Lung (tissue), 11 donors: ENCODE measurements at regions not wholly inside any gene's neighbourhood (a gene's known extent, or its start where the extent isn't known, plus 50 kb on each side); places are given as distances from the start of the nearest gene placed in this dataset.

Experiments
- ATAC-seq: fragments of 200-7000 bp; cut with Tn5 transposase; one replicate; pipeline ENCODE4 v1.9.1; 2020; ENCODE audit warnings: moderate number of reproducible peaks; ENCODE audit not compliant: insufficient read depth, low FRiP score
- DNase-seq, 3 donors: peaks; one replicate each; pipeline ENCODE4 v3.0.0-alpha.2; 2013 to 2017
- H3K27ac ChIP-seq, 2 donors: one replicate each; pipeline ENCODE4 v1.5.1; 2013; ENCODE audit warnings: mild to moderate bottlenecking in 2 of 2, moderate library complexity in 2 of 2, control low read depth in 1 of 2, inconsistent platforms in 1 of 2, low read depth in 1 of 2, low read length in 1 of 2
- H3K27me3 ChIP-seq, 3 donors: one replicate each; pipeline ENCODE4 v1.5.1; 2013; ENCODE audit warnings: low read length in 2 of 3; ENCODE audit not compliant: control insufficient read depth in 3 of 3, insufficient read depth in 3 of 3
- H3K36me3 ChIP-seq, 4 donors: one replicate each; pipeline ENCODE4 v1.5.1; 2013; ENCODE audit warnings: low read length in 4 of 4, mild to moderate bottlenecking in 1 of 4, moderate library complexity in 1 of 4; ENCODE audit not compliant: control insufficient read depth in 4 of 4, insufficient read depth in 4 of 4
- H3K4me1 ChIP-seq, 5 donors: one replicate each; pipeline ENCODE4 v1.5.1; 2013; ENCODE audit warnings: low read length in 5 of 5, mild to moderate bottlenecking in 2 of 5, moderate library complexity in 1 of 5; ENCODE audit not compliant: control insufficient read depth in 5 of 5, insufficient read depth in 5 of 5
- H3K4me3 ChIP-seq: one replicate; pipeline ENCODE4 v1.5.1; 2013; ENCODE audit warnings: mild to moderate bottlenecking, control low read depth, moderate library complexity
- H3K9ac ChIP-seq, 2 donors: one replicate each; pipeline ENCODE4 v1.5.1; 2013; ENCODE audit warnings: low read length in 2 of 2, control low read depth in 1 of 2; ENCODE audit not compliant: insufficient read depth in 1 of 2
- H3K9me3 ChIP-seq, 4 donors: one replicate each; pipeline ENCODE4 v1.5.1; 2013; ENCODE audit warnings: low read length in 3 of 4, mild to moderate bottlenecking in 1 of 4, moderate library complexity in 1 of 4; ENCODE audit not compliant: control insufficient read depth in 4 of 4, insufficient read depth in 3 of 4
- WGBS, 2 donors: extraction: QIAGEN DNeasy Blood & Tissue Kit; methylation state at CpG; one replicate each; pipeline ENCODE4 v1.1.7; 2013; 5-methylcytosine and 5-hydroxymethylcytosine counted together
- TF ChIP-seq, protein P1 (sequence below): IDR thresholded peaks from 2 replicates; pipeline ENCODE4 v1.5.1; 2012; ENCODE audit warnings: mild to moderate bottlenecking; ENCODE audit errors: control extremely low read depth, extremely low read depth
- donor health status: control.
- donor health status: control.
- donor health status: Bipolar disorder and iron deficiency.
- donor health status: healthy.
- donor health status: DM: yes; HTN: yes; CAD: no.

DNA sequence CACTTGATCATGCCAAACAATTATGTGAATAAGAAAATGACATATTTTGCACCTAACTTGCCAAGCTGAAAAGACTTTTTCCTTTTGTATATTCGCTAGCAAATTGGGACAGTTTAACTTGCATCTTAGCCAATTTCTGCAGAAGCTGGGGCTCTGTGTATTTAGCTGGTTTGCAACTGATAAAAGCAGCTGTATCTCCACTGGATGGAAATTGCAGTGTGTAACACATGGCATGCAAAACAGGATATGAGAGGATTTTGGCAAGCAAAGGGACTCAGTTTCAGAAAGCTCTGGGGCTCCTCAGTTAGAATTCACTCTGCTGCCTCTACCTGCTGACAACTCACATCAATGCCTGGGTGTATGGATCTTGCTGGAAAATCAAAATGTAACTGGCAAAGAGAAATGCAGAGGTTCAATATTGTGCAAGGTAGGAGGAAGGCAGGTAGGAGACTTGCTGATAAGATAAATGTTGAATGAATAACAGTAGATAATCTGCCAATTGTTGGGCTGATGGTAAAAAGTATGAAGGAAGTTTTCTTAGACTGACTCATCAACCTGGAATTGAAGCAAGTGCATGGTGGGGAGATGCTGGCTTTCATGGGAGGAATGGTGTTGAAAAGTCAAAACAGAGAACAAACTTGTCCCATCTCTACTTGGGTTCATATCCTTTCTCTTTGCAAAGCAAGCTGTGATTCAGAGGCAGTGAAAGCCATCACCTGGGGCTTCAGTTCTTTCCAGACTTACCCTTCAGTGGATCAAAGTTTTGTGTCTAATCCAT, 546.9 kb upstream of the AMELY start:
- Histone ChIP-seq H3K4me1 (no peaks in the 10 kb centered on the region), H3K9ac (no peak overlapping the region), H3K36me3 (no peaks in the 10 kb centered on the region), H3K27me3 (no peaks in the 10 kb centered on the region), H3K9me3 (no peaks in the 10 kb centered on the region), H3K27ac (no peak overlapping the region), H3K4me3 (no peak overlapping the region)
- WGBS, 2 donors = 65% methylated on average over 1 of the region's 1 CpG; no CpG with 5 or more reads in 1 of the 2 donors
- DNase-seq = peak in 1 of 3 donors; percentile 67
- no peak for ATAC-seq
- TF ChIP-seq, protein P1, sequence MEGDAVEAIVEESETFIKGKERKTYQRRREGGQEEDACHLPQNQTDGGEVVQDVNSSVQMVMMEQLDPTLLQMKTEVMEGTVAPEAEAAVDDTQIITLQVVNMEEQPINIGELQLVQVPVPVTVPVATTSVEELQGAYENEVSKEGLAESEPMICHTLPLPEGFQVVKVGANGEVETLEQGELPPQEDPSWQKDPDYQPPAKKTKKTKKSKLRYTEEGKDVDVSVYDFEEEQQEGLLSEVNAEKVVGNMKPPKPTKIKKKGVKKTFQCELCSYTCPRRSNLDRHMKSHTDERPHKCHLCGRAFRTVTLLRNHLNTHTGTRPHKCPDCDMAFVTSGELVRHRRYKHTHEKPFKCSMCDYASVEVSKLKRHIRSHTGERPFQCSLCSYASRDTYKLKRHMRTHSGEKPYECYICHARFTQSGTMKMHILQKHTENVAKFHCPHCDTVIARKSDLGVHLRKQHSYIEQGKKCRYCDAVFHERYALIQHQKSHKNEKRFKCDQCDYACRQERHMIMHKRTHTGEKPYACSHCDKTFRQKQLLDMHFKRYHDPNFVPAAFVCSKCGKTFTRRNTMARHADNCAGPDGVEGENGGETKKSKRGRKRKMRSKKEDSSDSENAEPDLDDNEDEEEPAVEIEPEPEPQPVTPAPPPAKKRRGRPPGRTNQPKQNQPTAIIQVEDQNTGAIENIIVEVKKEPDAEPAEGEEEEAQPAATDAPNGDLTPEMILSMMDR = no peak

DNA sequence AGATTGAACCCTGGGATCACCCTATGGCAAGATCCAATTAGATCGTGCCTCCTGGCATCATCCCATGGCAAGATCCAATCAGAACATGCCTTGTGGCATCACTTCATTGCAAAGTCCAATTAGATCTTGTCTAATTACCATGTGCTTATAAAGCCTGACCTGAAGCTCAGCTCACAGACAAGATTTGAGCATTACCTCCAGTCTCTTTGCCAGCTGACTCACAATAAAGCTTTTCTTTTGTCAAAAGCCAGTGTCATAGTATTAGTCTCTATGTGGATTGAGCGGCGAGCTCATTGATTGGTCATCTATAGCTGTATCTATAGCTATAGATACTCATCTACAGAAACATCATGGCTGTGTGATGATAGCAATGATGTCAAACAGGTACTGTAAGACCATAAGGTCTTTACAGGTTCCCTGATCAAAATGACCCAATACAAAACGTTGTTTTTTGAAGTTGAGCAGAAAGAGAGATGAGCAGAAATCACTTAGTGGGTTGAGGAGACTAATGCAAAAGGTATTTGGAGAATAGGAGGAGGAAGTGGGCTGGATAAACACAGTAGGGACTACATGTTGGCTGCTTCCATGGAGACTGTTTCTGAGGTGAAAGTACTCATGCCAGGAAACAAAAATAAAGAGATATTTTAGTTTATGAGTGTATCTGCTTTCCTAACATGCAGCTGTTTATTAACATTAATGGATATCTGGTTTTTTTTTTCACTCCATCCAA, 545.9 kb upstream of the AMELY start:
- Histone ChIP-seq H3K36me3 (no peaks in the 10 kb centered on the region), H3K4me3 (no peak overlapping the region), H3K4me1 (no peaks in the 10 kb centered on the region), H3K27me3 (no peaks in the 10 kb centered on the region), H3K9ac (no peak overlapping the region), H3K9me3 (no peaks in the 10 kb centered on the region), H3K27ac (no peak overlapping the region)
- 86% methylated on average over 4 of the region's 4 CpGs; no CpG with 5 or more reads in 1 of the 2 donors for WGBS, 2 donors
- peak in 1 of 3 donors; percentile 1 for DNase-seq
- TF ChIP-seq, protein P1 = no peak
- no peak for ATAC-seq

DNA sequence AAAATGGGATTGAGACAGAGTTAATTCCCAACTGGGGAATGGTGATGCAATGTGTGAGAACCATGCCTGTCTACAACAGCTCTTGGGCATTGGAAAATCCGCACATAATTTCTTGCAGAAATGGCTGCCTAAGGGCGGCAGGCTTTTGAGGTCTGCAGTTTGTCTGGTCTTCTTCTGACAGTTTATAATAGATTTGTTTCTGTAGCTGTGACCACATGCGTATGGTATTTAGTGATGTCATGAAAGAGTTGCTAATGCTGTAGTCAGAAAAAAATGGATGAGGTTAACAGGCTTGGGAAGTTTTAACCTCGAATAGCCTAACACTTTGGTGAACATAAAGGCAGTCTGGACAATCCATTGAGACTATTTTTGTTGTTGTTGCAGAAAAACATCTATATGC, 544.1 kb upstream of the AMELY start:
- Histone ChIP-seq H3K4me3 (no peak overlapping the region), H3K36me3 (no peaks in the 10 kb centered on the region), H3K9me3 (no peaks in the 10 kb centered on the region), H3K4me1 (no peaks in the 10 kb centered on the region), H3K9ac (no peak overlapping the region), H3K27me3 (no peaks in the 10 kb centered on the region), H3K27ac (no peak overlapping the region)
- ATAC-seq (no peak), DNase-seq (no peak)
- WGBS, 2 donors = 61% methylated on average over 4 of the region's 4 CpGs; no CpG with 5 or more reads in 1 of the 2 donors
- TF ChIP-seq, protein P1 = no peak
